ENCODE measurements at regions not wholly inside any gene's neighbourhood (a gene's known extent, or its start where the extent isn't known, plus 50 kb on each side); places are given as distances from the start of the nearest gene placed in this dataset.

GRCh38 chr5:174828804-174829510 is 104.6 kb downstream of the MSX2 start:
- Histone ChIP-seq H3K4me2 (ENCODE audit: low read depth, low read length) (no peak overlapping the region), H3K14ac (replicated peaks; ENCODE audit: low read depth, low read length) (no peak overlapping the region), H3K9ac (ENCODE audit: low read depth, low read length) (no peak overlapping the region), H2BK15ac (ENCODE audit: low read depth, low read length) (no peak overlapping the region), H3K18ac (ENCODE audit: low read depth, low read length) (no peak overlapping the region), H3K9me3 (ENCODE audit: control insufficient read depth, insufficient read depth, low read length) (peaks cover 6% of the 10 kb centered on the region), H2BK120ac (ENCODE audit: low read depth, low read length) (no peak overlapping the region), H3K4me3 (ENCODE audit: insufficient read depth, low read depth, low read length) (no peak overlapping the region), H2BK20ac (ENCODE audit: low read depth, low read length) (no peak overlapping the region), H4K5ac (ENCODE audit: low read depth, low read length) (no peak overlapping the region), H3K4ac (ENCODE audit: low read depth, low read length) (no peak overlapping the region), H2BK5ac (ENCODE audit: low read depth, low read length, poor library complexity, severe bottlenecking) (no peak overlapping the region), H4K8ac (ENCODE audit: low read depth in 2 of 2, low read length in 2 of 2) (no peak overlapping the region), H3K9me1 (ENCODE audit: insufficient read depth, low read length) (no peaks in the 10 kb centered on the region), H2AFZ (replicated peaks; ENCODE audit: low read length, poor library complexity) (no peak overlapping the region), H2AK9ac (replicated peaks; ENCODE audit: low read depth, low read length, poor library complexity) (no peak overlapping the region), H3K27me3 (ENCODE audit: control insufficient read depth, insufficient read depth, low read length) (no peaks in the 10 kb centered on the region), H4K91ac (ENCODE audit: insufficient read depth, low read depth, low read length) (no peak overlapping the region), H2AK5ac (ENCODE audit: low read depth, low read length) (no peak overlapping the region), H3K27ac (ENCODE audit: insufficient read depth, low read length) (no peak overlapping the region), H4K20me1 (ENCODE audit: insufficient read depth, low read length) (no peaks in the 10 kb centered on the region), H3K36me3 (ENCODE audit: control insufficient read depth, insufficient read depth, low read length) (no peaks in the 10 kb centered on the region), H3K56ac (ENCODE audit: extremely low read depth, insufficient read depth, low read length) (no peak overlapping the region), H3K4me1 (ENCODE audit: control insufficient read depth, insufficient read depth, low read length) (no peaks in the 10 kb centered on the region), H3K23ac (ENCODE audit: low read depth, low read length) (no peak overlapping the region), H3K79me1 (ENCODE audit: low read depth in 1 of 2, low read length in 2 of 2) (no peaks in the 10 kb centered on the region)
- no peak for DNase-seq
- TF ChIP-seq NFE2L2 (IDR thresholded peaks at IDR 0.05; ENCODE audit: low read depth, low read length) (no peak), RCOR1 (IDR thresholded peaks at IDR 0.05; ENCODE audit: insufficient replicate concordance, low read length) (no peak), CHD1 (IDR thresholded peaks at IDR 0.05; ENCODE audit: low read depth, low read length) (no peak), RFX5 (IDR thresholded peaks at IDR 0.05; ENCODE audit: low read depth, low read length) (no peak), MAFK (IDR thresholded peaks at IDR 0.05; ENCODE audit: low read depth, low read length) (no peak), MAZ (IDR thresholded peaks at IDR 0.05; ENCODE audit: borderline replicate concordance, low read depth, low read length) (no peak), SMC3 (IDR thresholded peaks at IDR 0.05; ENCODE audit: low read depth, low read length) (no peak), BHLHE40 (IDR thresholded peaks at IDR 0.05; ENCODE audit: low read depth, low read length) (no peak), CEBPB (IDR thresholded peaks at IDR 0.05; ENCODE audit: low read depth, low read length) (no peak), FOS (IDR thresholded peaks at IDR 0.05; ENCODE audit: low read depth, low read length) (no peak), RAD21 (IDR thresholded peaks at IDR 0.05; ENCODE audit: low read length) (no peak), USF2 (IDR thresholded peaks at IDR 0.05; ENCODE audit: low read depth, low read length) (no peak), POLR2A (IDR thresholded peaks at IDR 0.05; ENCODE audit: low read depth, low read length) (no peak), CTCF (conservative IDR thresholded peaks at IDR 0.05; ENCODE audit: low read depth, low read length) (no peak), MXI1 (IDR thresholded peaks at IDR 0.05; ENCODE audit: borderline replicate concordance, low read depth, low read length) (no peak)
- TF ChIP-seq, protein P1, sequence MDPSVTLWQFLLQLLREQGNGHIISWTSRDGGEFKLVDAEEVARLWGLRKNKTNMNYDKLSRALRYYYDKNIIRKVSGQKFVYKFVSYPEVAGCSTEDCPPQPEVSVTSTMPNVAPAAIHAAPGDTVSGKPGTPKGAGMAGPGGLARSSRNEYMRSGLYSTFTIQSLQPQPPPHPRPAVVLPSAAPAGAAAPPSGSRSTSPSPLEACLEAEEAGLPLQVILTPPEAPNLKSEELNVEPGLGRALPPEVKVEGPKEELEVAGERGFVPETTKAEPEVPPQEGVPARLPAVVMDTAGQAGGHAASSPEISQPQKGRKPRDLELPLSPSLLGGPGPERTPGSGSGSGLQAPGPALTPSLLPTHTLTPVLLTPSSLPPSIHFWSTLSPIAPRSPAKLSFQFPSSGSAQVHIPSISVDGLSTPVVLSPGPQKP (IDR thresholded peaks at IDR 0.05; ENCODE audit: borderline replicate concordance, low read depth, low read length): no peak
- no peak for ATAC-seq (ENCODE audit: low read depth)
- no TSS peak for BruUV-seq (replicated peaks)
- dilution Hi-C loops (cut with HindIII; ENCODE audit: low sequenced_read_pairs, unreplicated experiment): no loop called here
- in situ Hi-C loops (cut with MboI; ENCODE audit: low sequenced_read_pairs): no loop called here
- no CpG with 5 or more reads among the region's 10 CpGs for WGBS, 2 experiments (ENCODE audit: extremely low coverage in 2 of 2, insufficient read length in 1 of 2)
- ChIA-PET CTCF (no interaction called here), POLR2A (ENCODE audit: unreplicated experiment) (no interaction called here)
- intact Hi-C loops (cut with micrococcal nuclease): no loop called here
